ENCODE measurements at regions not wholly inside any gene's neighbourhood (a gene's known extent, or its start where the extent isn't known, plus 50 kb on each side); places are given as distances from the start of the nearest gene placed in this dataset.

DNA sequence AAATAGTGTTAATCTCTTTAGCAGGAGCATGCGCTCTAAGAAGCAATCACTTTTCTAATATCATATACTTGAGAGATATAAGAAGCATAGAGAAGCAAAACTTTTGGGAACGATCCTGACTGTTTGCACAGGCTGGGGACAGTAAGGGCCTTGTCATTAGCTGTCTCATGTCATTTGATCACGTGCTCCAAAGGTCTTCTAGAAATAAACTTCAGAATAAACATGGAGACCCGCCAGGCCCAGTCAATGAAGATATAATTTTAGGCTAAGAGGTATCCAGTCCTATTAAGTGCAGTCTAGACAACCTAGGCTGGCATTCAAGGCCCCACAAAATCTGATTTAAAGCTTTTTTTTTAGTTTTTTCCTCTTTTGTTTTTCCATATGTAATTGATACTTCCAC is 111.0 kb upstream of the APC start:
- DNase-seq (ENCODE audit: low read depth), result no peak

- DNase-seq (ENCODE audit: low read depth), result no peak
Observed at GRCh38 chr5:112628214-112628980, 109.3 kb upstream of the APC start.

GRCh38 chr5:112630246-112631009 is 107.3 kb upstream of the APC start:
- DNase-seq (ENCODE audit: low read depth), result no peak

GRCh38 chr5:112634166-112634565 is 103.5 kb upstream of the APC start:
- no peak for DNase-seq (ENCODE audit: low read depth)

GRCh38 chr5:112634796-112635195 is 102.9 kb upstream of the APC start:
- no peak for DNase-seq (ENCODE audit: low read depth)

- no peak for DNase-seq (ENCODE audit: low read depth)
Observed at GRCh38 chr5:112635276-112635675, 102.4 kb upstream of the APC start.

- no peak for DNase-seq (ENCODE audit: low read depth)
Observed at GRCh38 chr5:112635771-112636731, 101.6 kb upstream of the APC start.

GRCh38 chr5:112636751-112637150 is 100.9 kb upstream of the APC start:
- DNase-seq (ENCODE audit: low read depth), result no peak

- peak; percentile 11 for DNase-seq (ENCODE audit: low read depth)
Observed at GRCh38 chr5:112637343-112637742, 100.3 kb upstream of the APC start.

DNA sequence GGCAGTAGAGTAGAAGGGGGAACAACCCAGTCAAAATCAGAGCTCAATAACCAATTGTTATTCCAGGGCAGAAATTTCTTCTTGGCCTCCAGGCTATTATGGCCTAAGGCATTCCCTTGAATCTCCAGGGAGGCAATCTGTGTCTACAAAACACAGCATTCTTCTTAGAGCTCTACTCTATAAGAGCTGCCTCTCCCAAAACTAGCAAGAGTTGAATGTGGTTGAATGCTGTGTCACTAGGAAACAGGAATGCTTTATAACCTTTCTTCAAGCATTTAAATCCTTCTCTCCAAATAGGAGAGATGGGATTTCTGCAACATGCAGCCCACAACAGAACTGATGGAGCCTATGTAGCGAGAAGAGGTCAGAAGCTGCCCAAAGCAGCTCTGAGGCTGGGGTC is 97.1 kb upstream of the APC start:
- no peak for DNase-seq (ENCODE audit: low read depth)

DNA sequence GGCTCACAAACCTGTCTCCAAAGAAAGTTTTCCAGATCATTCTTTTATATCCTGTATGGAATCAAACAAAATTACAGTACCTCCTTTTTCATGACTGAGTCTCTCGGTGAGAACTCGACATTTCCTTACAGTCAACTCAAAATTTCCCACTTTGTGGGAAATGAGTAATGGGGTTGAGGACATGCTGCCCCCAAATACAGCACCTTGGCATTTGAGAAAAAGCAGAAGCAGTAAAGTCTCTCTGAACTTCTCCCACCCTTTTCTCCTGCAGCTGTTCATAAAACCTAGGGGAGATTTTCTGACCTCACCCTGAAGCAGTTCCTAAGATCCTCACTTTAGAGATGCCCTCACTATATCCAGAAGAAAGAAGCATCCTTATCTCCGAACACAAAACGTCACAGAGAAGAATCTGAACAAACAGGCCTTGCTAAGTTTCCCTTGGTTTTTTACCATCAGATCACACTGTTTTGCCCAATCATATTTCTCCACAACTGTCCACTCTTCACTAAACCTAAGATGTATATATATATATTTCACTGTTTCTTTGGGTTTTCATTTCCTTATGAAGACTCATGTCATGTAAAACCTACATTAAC is 96.1 kb upstream of the APC start:
- no peak for DNase-seq (ENCODE audit: low read depth)

GRCh38 chr5:112642885-112643284 is 94.8 kb upstream of the APC start:
- DNase-seq (ENCODE audit: low read depth), result no peak

- no peak for DNase-seq (ENCODE audit: low read depth)
Observed at GRCh38 chr5:112643339-112643971, 94.2 kb upstream of the APC start.

GRCh38 chr5:112646139-112646936 is 91.3 kb upstream of the APC start:
- DNase-seq (ENCODE audit: low read depth), result no peak

DNA sequence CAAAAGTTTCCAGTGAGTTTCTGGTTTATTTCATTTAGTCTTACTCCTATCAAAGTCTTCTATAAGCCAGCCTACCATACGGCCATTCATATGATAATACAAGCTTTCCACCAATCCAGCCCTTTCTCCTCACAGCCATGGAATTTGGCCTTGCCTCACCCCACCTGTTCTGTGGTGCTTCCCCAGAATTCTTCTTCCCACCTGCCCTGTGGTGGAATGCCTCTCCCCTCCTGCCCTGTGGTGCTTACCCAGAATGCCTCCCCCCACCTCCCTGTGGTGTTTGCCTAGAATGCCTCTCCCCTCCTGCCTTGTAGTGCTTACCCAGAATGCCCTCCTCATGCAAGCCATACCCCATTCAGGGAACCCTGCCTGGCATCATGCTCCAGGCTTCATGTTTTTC is 90.3 kb upstream of the APC start:
- DNase-seq (ENCODE audit: low read depth), result no peak

- no peak for DNase-seq (ENCODE audit: low read depth)
Observed at GRCh38 chr5:112648264-112648663, 89.4 kb upstream of the APC start.

GRCh38 chr5:112649882-112650281 is 87.8 kb upstream of the APC start:
- DNase-seq (ENCODE audit: low read depth), result no peak

GRCh38 chr5:112653638-112654205 is 84.0 kb upstream of the APC start:
- DNase-seq (ENCODE audit: low read depth), result no peak

DNA sequence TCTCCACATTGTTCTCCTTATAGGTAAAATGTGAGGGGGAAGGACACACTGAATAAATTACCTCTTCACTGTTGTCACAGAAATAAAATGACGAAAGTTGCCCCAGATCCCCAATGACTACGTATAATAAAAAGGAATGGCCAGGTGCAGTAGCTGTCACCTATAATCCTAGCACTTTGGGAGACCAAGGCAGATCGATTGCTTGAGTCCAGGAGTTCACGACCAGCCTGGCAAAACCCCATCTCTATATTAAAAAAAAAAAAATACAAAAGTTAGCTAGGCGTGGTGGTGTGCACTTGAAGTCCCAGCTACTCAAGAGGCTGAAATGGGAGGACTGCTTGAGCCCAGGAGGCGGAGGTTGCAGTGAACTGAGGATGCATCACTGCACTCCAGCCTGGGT is 82.2 kb upstream of the APC start:
- no peak for DNase-seq (ENCODE audit: low read depth)

DNA sequence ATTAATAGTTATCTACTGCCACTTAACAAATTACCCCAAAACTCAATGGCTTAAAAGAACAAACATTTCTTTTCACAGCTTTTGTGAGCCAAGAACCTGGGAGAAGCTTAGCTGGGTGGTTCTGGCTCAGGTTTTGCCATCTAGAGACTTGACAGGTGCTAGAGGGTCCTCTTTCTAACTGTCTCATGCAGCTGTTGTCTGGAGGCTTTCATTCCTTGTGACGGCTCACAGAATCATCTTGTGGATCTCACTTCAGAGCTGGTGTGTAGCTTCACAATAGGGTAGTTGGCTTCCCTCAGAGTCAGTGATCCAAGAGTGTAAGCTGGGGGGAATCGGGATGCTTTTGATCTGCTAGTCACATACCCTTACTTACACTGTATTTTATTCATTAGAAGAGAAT is 81.2 kb upstream of the APC start:
- DNase-seq (ENCODE audit: low read depth), result no peak

All from GM04504 (cell line).